ENCODE measurements at regions not wholly inside any gene's neighbourhood (a gene's known extent, or its start where the extent isn't known, plus 50 kb on each side); places are given as distances from the start of the nearest gene placed in this dataset.

DNA sequence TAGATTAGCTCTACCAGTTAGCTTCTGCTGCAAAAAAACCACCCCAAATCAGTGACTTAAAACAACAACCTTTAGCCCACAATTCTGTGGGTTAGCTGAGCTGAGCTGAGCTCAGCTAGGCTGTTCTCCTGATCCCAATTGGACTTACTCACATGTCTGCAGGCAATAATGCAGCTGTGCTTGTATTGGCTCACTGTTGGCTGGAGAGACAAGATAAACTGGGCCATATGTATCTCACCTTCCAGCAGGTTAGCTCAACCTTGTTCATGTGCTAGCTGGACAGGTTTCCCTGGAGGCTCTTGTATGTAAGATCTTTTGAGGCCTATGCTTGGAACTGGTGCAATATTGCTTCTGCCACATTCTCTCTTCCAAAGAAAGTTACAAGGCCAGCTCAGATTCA lies 261.5 kb upstream of the ADGRL3 start:
- TF ChIP-seq, protein P1, sequence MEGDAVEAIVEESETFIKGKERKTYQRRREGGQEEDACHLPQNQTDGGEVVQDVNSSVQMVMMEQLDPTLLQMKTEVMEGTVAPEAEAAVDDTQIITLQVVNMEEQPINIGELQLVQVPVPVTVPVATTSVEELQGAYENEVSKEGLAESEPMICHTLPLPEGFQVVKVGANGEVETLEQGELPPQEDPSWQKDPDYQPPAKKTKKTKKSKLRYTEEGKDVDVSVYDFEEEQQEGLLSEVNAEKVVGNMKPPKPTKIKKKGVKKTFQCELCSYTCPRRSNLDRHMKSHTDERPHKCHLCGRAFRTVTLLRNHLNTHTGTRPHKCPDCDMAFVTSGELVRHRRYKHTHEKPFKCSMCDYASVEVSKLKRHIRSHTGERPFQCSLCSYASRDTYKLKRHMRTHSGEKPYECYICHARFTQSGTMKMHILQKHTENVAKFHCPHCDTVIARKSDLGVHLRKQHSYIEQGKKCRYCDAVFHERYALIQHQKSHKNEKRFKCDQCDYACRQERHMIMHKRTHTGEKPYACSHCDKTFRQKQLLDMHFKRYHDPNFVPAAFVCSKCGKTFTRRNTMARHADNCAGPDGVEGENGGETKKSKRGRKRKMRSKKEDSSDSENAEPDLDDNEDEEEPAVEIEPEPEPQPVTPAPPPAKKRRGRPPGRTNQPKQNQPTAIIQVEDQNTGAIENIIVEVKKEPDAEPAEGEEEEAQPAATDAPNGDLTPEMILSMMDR (IDR thresholded peaks at IDR 0.05; ENCODE audit: extremely low read depth in 1 of 2, insufficient read depth in 1 of 2, low read depth in 1 of 2, low read length in 2 of 2): no peak
- TF ChIP-seq JUN (IDR thresholded peaks at IDR 0.05; ENCODE audit: borderline replicate concordance, insufficient read depth, insufficient read length, low read depth) (no peak), POLR2A (IDR thresholded peaks at IDR 0.05; ENCODE audit: low read depth, low read length) (no peak), FOS (IDR thresholded peaks at IDR 0.05; ENCODE audit: borderline replicate concordance, insufficient read depth, low read length) (no peak), POLR2AphosphoS5 (IDR thresholded peaks at IDR 0.05; ENCODE audit: insufficient read depth, low read depth, low read length) (no peak), MYC (IDR thresholded peaks at IDR 0.05; ENCODE audit: low read depth, low read length) (no peak), EZH2 (IDR thresholded peaks at IDR 0.05; ENCODE audit: borderline replicate concordance, low read depth, low read length, severe bottlenecking) (no peak), GATA2 (IDR thresholded peaks at IDR 0.05; ENCODE audit: insufficient read depth, insufficient read length, low read depth, low read length) (no peak)
- TF ChIP-seq, protein P2, sequence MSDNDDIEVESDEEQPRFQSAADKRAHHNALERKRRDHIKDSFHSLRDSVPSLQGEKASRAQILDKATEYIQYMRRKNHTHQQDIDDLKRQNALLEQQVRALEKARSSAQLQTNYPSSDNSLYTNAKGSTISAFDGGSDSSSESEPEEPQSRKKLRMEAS (IDR thresholded peaks at IDR 0.05; ENCODE audit: insufficient read depth, insufficient read length): no peak
- Histone ChIP-seq H2AFZ (ENCODE audit: low read depth, low read length) (no peak overlapping the region), H3K4me2 (ENCODE audit: insufficient read depth, low read length) (no peak overlapping the region), H3K27ac (ENCODE audit: insufficient read depth, low read depth, low read length) (no peak overlapping the region), H3K9me3 (replicated peaks; ENCODE audit: control insufficient read depth, insufficient read depth, low read length) (no peaks in the 10 kb centered on the region), H3K36me3 (ENCODE audit: control insufficient read depth in 2 of 2, extremely low read depth in 1 of 2, insufficient read depth in 2 of 2, low read length in 2 of 2) (no peaks in the 10 kb centered on the region), H3K4me1 (ENCODE audit: control insufficient read depth, extremely low read depth, insufficient read depth, low read length) (no peaks in the 10 kb centered on the region), H4K20me1 (replicated peaks; ENCODE audit: control insufficient read depth, extremely low read depth, insufficient read depth, low read length) (no peaks in the 10 kb centered on the region), H3K27me3 (ENCODE audit: control insufficient read depth in 2 of 2, insufficient read depth in 2 of 2, low read length in 2 of 2) (no peaks in the 10 kb centered on the region), H3K4me3 (replicated peaks in 1 of 3; ENCODE audit: insufficient read depth in 1 of 3, low read depth in 1 of 3, low read length in 3 of 3) (no peak overlapping the region), H3K9ac (replicated peaks; ENCODE audit: extremely low read depth, insufficient read depth, low read length) (no peak overlapping the region), H3K9me1 (replicated peaks; ENCODE audit: control insufficient read depth, extremely low read depth, insufficient read depth, low read length) (no peaks in the 10 kb centered on the region), H3K79me2 (ENCODE audit: control insufficient read depth, insufficient read depth, low read length) (no peaks in the 10 kb centered on the region)
- BruUV-seq (replicated peaks): no TSS peak
- FAIRE-seq (no peak), DNase-seq (ENCODE audit: low read depth, low spot score) (no peak)
- CTCF ChIA-PET: no interaction called here
- POLR2A ChIA-PET: no interaction called here
- intact Hi-C loops (cut with micrococcal nuclease) (no loop called here), dilution Hi-C loops (cut with MboI; ENCODE audit: extremely low pct_ligation_motif_present, low sequenced_read_pairs) (no loop called here)
